ENCODE measurements at regions not wholly inside any gene's neighbourhood (a gene's known extent, or its start where the extent isn't known, plus 50 kb on each side); places are given as distances from the start of the nearest gene placed in this dataset.

GRCh38 chr4:4808086-4808485 is 51.4 kb upstream of the MSX1 start:
- Histone ChIP-seq H3K27me3 (ENCODE audit: control insufficient read depth, insufficient read depth, low read length) (no peaks in the 10 kb centered on the region), H3K36me3 (ENCODE audit: control insufficient read depth in 2 of 3, insufficient read depth in 3 of 3, low read length in 3 of 3) (no peaks in the 10 kb centered on the region), H3K9ac (ENCODE audit: low read length in 3 of 3) (no peak overlapping the region), H3K9me3 (ENCODE audit: control insufficient read depth in 2 of 3, insufficient read depth in 1 of 3, low read length in 3 of 3) (no peaks in the 10 kb centered on the region), H3K27ac (ENCODE audit: low read depth in 2 of 2, low read length in 2 of 2) (no peak overlapping the region), H3K4me1 (ENCODE audit: control insufficient read depth in 2 of 3, insufficient read depth in 2 of 3, low read depth in 1 of 3, low read length in 3 of 3) (no peaks in the 10 kb centered on the region), H3K4me3 (ENCODE audit: low read length in 3 of 3) (no peak overlapping the region)
- no peak for DNase-seq
- TF ChIP-seq CTCF (IDR thresholded peaks at IDR 0.05; ENCODE audit: borderline replicate concordance, extremely low read depth, insufficient read depth) = no peak
- no peak for FAIRE-seq
- intact Hi-C loops (cut with DNase I) = no loop called here

- H3K27me3 ChIP-seq (ENCODE audit: control insufficient read depth, insufficient read depth, low read length) = no peaks in the 10 kb centered on the region
- TF ChIP-seq CTCF (IDR thresholded peaks at IDR 0.05; ENCODE audit: borderline replicate concordance, extremely low read depth, insufficient read depth) = no peak
- no peaks in the 10 kb centered on the region for H3K9me3 ChIP-seq (ENCODE audit: control insufficient read depth in 2 of 3, insufficient read depth in 1 of 3, low read length in 3 of 3)
- H3K4me1 ChIP-seq (ENCODE audit: control insufficient read depth in 2 of 3, insufficient read depth in 2 of 3, low read depth in 1 of 3, low read length in 3 of 3) = no peaks in the 10 kb centered on the region
- H3K36me3 ChIP-seq (ENCODE audit: control insufficient read depth in 2 of 3, insufficient read depth in 3 of 3, low read length in 3 of 3) = no peaks in the 10 kb centered on the region
- intact Hi-C loops (cut with DNase I) = no loop called here
- no peak overlapping the region for H3K27ac ChIP-seq (ENCODE audit: low read depth in 2 of 2, low read length in 2 of 2)
- H3K4me3 ChIP-seq (ENCODE audit: low read length in 3 of 3) = no peak overlapping the region
- H3K9ac ChIP-seq (ENCODE audit: low read length in 3 of 3) = no peak overlapping the region
- FAIRE-seq = no peak
- DNase-seq = no peak
Observed at GRCh38 chr4:4805887-4806286, 53.6 kb upstream of the MSX1 start.

GRCh38 chr4:4803912-4804296 is 55.6 kb upstream of the MSX1 start:
- no peaks in the 10 kb centered on the region for H3K27me3 ChIP-seq (ENCODE audit: control insufficient read depth, insufficient read depth, low read length)
- no peak for FAIRE-seq
- no peak for DNase-seq

More at GRCh38 chr4:4803912-4804296, 55.6 kb upstream of the MSX1 start:
- no peak overlapping the region for H3K4me3 ChIP-seq (ENCODE audit: low read length in 3 of 3)
- no peaks in the 10 kb centered on the region for H3K4me1 ChIP-seq (ENCODE audit: control insufficient read depth in 2 of 3, insufficient read depth in 2 of 3, low read depth in 1 of 3, low read length in 3 of 3)
- H3K9ac ChIP-seq (ENCODE audit: low read length in 3 of 3) = no peak overlapping the region
- no peaks in the 10 kb centered on the region for H3K36me3 ChIP-seq (ENCODE audit: control insufficient read depth in 2 of 3, insufficient read depth in 3 of 3, low read length in 3 of 3)
- no peak overlapping the region for H3K27ac ChIP-seq (ENCODE audit: low read depth in 2 of 2, low read length in 2 of 2)
- intact Hi-C loops (cut with DNase I) = no loop called here
- no peaks in the 10 kb centered on the region for H3K9me3 ChIP-seq (ENCODE audit: control insufficient read depth in 2 of 3, insufficient read depth in 1 of 3, low read length in 3 of 3)
- no peak for TF ChIP-seq CTCF (IDR thresholded peaks at IDR 0.05; ENCODE audit: borderline replicate concordance, extremely low read depth, insufficient read depth)
